GM19351 (cell line): ENCODE measurements at regions not wholly inside any gene's neighbourhood (a gene's known extent, or its start where the extent isn't known, plus 50 kb on each side); places are given as distances from the start of the nearest gene placed in this dataset.

Experiments used
- ATAC-seq: cut with Tn5 transposase; IDR thresholded peaks from one replicate; pipeline ENCODE4 v1.9.1; 2021; ENCODE audit warnings: mild to moderate bottlenecking, moderate library complexity; ENCODE audit not compliant: unreplicated experiment

DNA sequence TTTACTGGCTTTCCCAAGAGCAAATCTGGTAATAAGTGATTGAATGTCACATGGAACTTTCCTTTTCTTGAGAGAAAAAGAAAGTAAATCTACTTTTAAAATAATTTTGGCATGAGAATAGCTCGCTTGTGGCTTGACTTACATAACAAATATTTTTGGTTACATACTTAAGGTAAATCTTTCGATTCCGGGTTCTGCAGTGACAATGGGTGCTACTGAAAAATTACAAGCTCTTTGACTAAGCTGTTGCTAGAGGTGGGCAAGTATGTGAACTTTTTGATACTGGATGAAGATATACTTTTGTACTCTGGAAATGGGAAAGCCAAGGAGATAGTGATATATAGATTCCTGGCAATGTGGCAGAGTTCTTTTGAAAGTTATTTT, 51.9 kb upstream of the OTOL1 start:
- no peak for ATAC-seq

- ATAC-seq = no peak
These were observed 52.5 kb upstream of the OTOL1 start for GRCh38 chr3:161443921-161444693.

DNA sequence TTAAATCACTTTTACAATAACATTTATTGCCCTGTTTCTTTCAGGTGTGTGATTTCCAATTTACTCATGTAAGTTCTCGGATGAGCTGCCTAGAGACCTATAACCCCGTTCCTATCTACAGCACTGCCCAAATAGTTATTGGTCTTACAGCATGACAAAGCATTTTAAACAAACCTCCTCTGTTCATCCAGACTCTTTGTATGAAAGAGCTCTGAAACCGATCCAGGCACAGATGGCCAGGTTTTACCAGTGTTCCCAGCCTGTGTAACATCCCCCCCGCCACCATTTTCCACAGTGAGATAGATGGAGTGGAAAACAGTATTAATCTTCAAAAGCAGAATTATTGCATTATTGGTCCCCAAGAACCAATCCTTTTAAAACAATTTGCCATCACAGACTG, 59.0 kb upstream of the SPTSSB start:
- ATAC-seq = no peak

- no peak for ATAC-seq
These were observed 56.0 kb upstream of the SPTSSB start for GRCh38 chr3:161427347-161427746.

DNA sequence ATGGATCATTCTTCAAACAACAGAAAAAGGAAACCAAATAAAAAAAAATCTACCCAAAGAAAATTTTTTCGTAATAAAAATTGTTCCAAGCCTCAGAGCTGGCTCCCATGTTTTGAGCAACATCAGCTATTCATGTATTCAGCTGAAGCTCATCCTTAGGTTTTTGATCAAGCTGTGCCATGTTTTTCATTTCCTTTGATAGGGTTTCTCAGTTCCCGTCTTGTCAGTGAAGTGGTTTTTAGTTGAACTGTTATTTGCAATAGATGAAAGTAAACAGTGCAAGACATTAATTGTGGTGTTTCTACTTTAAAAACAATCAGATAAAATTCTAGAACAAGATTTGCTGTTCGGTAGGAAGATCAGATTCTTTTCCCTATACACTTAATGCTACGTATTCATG, 55.4 kb upstream of the SPTSSB start:
- ATAC-seq = no peak

GRCh38 chr3:161423911-161424522, 52.7 kb upstream of the SPTSSB start:
- peak; percentile 76 for ATAC-seq

DNA sequence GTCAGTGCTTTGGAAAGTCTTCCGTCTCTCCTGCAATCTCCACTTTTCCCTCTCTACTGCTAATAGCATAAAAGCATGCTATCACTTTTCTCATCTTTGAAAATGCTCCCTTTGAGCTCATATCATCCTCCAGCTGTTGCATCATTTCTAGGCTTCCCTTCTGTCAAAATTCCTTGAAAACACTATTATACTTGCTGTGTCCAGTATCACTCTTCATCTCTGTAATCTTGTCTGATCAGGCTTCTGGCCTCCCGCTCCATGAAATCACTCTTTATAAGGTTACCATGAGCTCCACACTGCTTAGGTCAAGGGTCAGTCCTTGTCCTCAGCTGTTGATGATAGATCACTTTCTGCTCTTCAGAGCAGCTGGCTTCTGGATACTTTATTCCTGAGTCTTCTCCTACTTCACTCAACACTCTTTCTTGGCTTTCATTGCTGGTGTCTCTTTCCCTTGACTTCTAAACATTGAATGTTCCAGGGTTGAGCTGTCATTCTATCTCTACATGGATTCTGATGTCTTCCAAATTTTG, 50.9 kb upstream of the SPTSSB start:
- ATAC-seq = no peak
